Esophagus muscularis mucosa (tissue), 4 donors: ENCODE measurements at regions not wholly inside any gene's neighbourhood (a gene's known extent, or its start where the extent isn't known, plus 50 kb on each side); places are given as distances from the start of the nearest gene placed in this dataset.

Experiments
- DNase-seq: peaks from one replicate; pipeline ENCODE4 v3.0.0-alpha.2; 2017; ENCODE audit errors: extremely low spot score
- H3K27ac ChIP-seq, 4 donors: fragments of 200-600 bp; sonication (generic); replicated peaks in 1 of 4; 1 replicate in 3 of 4; 2 replicates in 1 of 4; pipeline ENCODE4 v1.5.1; 2016 to 2019; ENCODE audit warnings: mild to moderate bottlenecking in 1 of 4
- H3K27me3 ChIP-seq, 4 donors: fragments of 200-600 bp; sonication (generic); one replicate each; pipeline versions ENCODE4 v1.5.1 to v1.6.0; 2016 to 2019
- H3K36me3 ChIP-seq, 4 donors: fragments of 200-600 bp; sonication (generic); one replicate each; pipeline ENCODE4 v1.5.1; 2016 to 2019
- H3K4me1 ChIP-seq, 4 donors: fragments of 200-600 bp; sonication (generic); one replicate each; pipeline ENCODE4 v1.5.1; 2016 to 2019
- H3K4me3 ChIP-seq, 4 donors: fragments of 200-600 bp; sonication (generic); 1 replicate in 2 of 4; 2 replicates in 2 of 4; pipeline ENCODE4 v1.5.1; 2016 to 2019; ENCODE audit warnings: mild to moderate bottlenecking in 4 of 4, moderate library complexity in 1 of 4
- H3K9me3 ChIP-seq, 4 donors: fragments of 200-600 bp; sonication (generic); 1 replicate in 3 of 4; 2 replicates in 1 of 4; pipeline ENCODE4 v1.5.1; 2016 to 2019
- EP300 ChIP-seq: sonication (generic); formaldehyde crosslinking; IDR thresholded peaks from one replicate; pipeline ENCODE4 v1.6.1; 2017; ENCODE audit warnings: antibody characterized with exemption
- POLR2A ChIP-seq: fragments of 450-650 bp; IDR thresholded peaks from one replicate; pipeline ENCODE4 v1.6.1; 2017; ENCODE audit warnings: antibody characterized with exemption, moderate library complexity, mild to moderate bottlenecking, low read depth
- POLR2AphosphoS5 ChIP-seq, 2 donors: sonication (generic); formaldehyde crosslinking; IDR thresholded peaks; one replicate each; pipeline ENCODE4 v1.6.1; 2017; ENCODE audit warnings: antibody characterized with exemption in 2 of 2
- WGBS: methylation state at CpG from one replicate; pipeline ENCODE4 v1.1.5; 2018; 5-methylcytosine and 5-hydroxymethylcytosine counted together
- intact Hi-C: fragments of 100-400 bp; cut with DNase I; formaldehyde crosslinking; loops from one replicate; pipeline ENCODE4 v1.15.1; 2023
- TF ChIP-seq, protein P1 (sequence below), 3 experiments: fragments of 200-600 bp in 2 of 3; fragments of 450-650 bp in 1 of 3; sonication (generic) in 2 of 3; IDR thresholded peaks; one replicate each; pipeline ENCODE4 v1.5.1; 2017 to 2019; ENCODE audit warnings: antibody characterized with exemption in 3 of 3, mild to moderate bottlenecking in 2 of 3, moderate library complexity in 1 of 3

DNA sequence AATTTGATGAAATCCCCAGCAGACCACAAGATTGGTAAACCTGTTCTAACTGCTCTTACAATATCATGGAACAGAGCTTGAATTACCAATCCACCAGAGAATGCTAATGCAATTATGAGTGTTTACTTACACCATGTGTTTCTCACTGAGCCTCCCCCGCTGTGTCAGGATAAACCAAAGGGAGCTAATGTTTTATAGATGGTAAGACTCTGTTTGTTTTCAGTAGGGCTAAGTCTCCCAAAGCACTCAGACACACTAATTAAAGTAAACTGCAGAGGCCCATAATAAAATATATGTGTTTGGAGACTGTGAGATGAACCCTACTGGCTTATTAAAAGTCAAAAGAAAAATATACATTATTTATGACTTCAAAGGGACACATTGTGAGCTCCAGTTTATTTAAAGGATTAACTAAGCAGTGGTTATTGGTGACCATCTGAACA is 261.7 kb upstream of the FAM241A start:
- intact Hi-C loops = no loop called here
- DNase-seq = no peak

DNA sequence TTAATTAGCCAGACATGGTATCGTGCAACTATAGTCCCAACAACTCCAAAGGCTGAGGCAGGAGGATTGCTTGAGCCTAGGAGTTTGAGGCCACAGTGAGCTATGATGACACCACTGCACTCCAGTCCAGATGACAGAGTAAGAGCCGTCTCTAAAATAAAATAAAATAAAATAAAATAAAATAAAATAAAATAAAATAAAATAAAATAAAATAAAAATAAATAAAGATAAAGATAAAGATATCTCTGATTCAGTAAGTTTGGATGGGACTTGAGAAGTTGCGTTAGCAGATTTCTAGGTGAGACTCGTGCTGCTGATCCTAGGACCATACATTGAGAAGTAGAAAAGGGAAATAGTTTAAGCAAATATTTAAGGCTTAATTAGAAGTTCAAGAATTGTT is 254.8 kb upstream of the FAM241A start:
- no peaks in the 10 kb centered on the region for H3K36me3 ChIP-seq

More for the DNA sequence above, 261.7 kb upstream of the FAM241A start:
- Histone ChIP-seq H3K27me3 (no peaks in the 10 kb centered on the region), H3K9me3 (no peaks in the 10 kb centered on the region), H3K4me1 (no peaks in the 10 kb centered on the region), H3K4me3 (no peak overlapping the region), H3K36me3 (no peaks in the 10 kb centered on the region), H3K27ac (no peak overlapping the region)
- WGBS = 46% methylated on average over 1 of the region's 1 CpG
- TF ChIP-seq EP300 (no peak), POLR2AphosphoS5 (IDR thresholded peaks at IDR 0.05) (no peak), POLR2A (no peak)
- TF ChIP-seq, protein P1, sequence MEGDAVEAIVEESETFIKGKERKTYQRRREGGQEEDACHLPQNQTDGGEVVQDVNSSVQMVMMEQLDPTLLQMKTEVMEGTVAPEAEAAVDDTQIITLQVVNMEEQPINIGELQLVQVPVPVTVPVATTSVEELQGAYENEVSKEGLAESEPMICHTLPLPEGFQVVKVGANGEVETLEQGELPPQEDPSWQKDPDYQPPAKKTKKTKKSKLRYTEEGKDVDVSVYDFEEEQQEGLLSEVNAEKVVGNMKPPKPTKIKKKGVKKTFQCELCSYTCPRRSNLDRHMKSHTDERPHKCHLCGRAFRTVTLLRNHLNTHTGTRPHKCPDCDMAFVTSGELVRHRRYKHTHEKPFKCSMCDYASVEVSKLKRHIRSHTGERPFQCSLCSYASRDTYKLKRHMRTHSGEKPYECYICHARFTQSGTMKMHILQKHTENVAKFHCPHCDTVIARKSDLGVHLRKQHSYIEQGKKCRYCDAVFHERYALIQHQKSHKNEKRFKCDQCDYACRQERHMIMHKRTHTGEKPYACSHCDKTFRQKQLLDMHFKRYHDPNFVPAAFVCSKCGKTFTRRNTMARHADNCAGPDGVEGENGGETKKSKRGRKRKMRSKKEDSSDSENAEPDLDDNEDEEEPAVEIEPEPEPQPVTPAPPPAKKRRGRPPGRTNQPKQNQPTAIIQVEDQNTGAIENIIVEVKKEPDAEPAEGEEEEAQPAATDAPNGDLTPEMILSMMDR (IDR thresholded peaks at IDR 0.05) = no peak

DNA sequence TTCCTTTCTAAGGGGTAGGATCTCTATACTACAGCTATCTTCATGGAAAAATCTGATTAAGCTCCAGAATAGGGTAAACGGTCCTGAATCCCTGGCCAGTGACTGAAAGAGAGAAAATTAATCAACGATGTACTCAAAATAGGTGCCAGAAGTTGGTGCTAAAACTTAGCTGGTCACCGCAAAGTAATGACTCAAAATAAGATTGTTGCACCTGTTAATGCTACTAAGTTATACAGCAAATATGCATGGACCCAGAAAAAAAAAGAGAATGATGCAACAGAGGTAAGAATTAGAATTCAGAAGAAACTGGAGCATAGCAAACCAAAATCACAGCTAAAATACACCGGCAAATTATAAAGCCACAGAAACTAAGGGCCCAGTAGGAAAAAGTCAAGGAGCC is 239.7 kb upstream of the FAM241A start:
- intact Hi-C loops = no loop called here
- no peak for DNase-seq
- H3K4me1 ChIP-seq = no peaks in the 10 kb centered on the region
- WGBS = 90% methylated on average over 4 of the region's 4 CpGs
- no peak overlapping the region for H3K27ac ChIP-seq
- TF ChIP-seq EP300 (no peak), POLR2A (no peak), POLR2AphosphoS5 (IDR thresholded peaks at IDR 0.05) (no peak)
- TF ChIP-seq, protein P1 (IDR thresholded peaks at IDR 0.05) = no peak
- H3K4me3 ChIP-seq = no peak overlapping the region
- H3K36me3 ChIP-seq = no peaks in the 10 kb centered on the region
- no peaks in the 10 kb centered on the region for H3K9me3 ChIP-seq
- no peaks in the 10 kb centered on the region for H3K27me3 ChIP-seq

More for the DNA sequence above, 254.8 kb upstream of the FAM241A start:
- Histone ChIP-seq H3K4me3 (no peak overlapping the region), H3K27ac (no peak overlapping the region), H3K4me1 (no peaks in the 10 kb centered on the region), H3K27me3 (no peaks in the 10 kb centered on the region), H3K9me3 (no peaks in the 10 kb centered on the region)
- 91% methylated on average over 4 of the region's 4 CpGs for WGBS
- TF ChIP-seq, protein P1 (IDR thresholded peaks at IDR 0.05) = no peak
- TF ChIP-seq POLR2A (no peak), POLR2AphosphoS5 (IDR thresholded peaks at IDR 0.05) (no peak), EP300 (no peak)
- no peak for DNase-seq
- intact Hi-C loops = no loop called here

DNA sequence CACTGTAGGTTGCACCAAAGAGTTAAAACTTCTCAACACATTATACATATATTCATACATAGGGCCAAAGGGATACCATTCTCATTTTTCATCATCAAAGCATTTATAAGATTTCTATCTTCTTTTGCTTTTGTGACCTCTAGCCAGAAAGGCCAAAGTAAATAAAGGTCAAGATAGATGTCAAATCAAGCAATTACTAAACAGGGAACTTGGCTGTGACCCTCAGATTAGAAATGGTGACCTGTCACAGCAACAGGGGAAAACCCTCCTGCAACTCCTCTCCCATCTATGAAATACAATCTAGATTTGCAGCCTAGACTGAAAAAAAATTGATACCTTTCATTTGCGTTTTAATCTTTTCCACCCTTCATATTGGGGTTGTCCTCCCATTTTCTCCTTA is 225.6 kb upstream of the FAM241A start:
- Histone ChIP-seq H3K27me3 (no peaks in the 10 kb centered on the region), H3K9me3 (no peaks in the 10 kb centered on the region), H3K4me1 (no peaks in the 10 kb centered on the region), H3K36me3 (no peaks in the 10 kb centered on the region), H3K27ac (no peak overlapping the region), H3K4me3 (no peak overlapping the region)
- TF ChIP-seq EP300 (no peak), POLR2AphosphoS5 (IDR thresholded peaks at IDR 0.05) (no peak), POLR2A (no peak)
- TF ChIP-seq, protein P1 (IDR thresholded peaks at IDR 0.05) = no peak
- WGBS = 81% methylated on average over 1 of the region's 1 CpG
- intact Hi-C loops = no loop called here
- DNase-seq = no peak

DNA sequence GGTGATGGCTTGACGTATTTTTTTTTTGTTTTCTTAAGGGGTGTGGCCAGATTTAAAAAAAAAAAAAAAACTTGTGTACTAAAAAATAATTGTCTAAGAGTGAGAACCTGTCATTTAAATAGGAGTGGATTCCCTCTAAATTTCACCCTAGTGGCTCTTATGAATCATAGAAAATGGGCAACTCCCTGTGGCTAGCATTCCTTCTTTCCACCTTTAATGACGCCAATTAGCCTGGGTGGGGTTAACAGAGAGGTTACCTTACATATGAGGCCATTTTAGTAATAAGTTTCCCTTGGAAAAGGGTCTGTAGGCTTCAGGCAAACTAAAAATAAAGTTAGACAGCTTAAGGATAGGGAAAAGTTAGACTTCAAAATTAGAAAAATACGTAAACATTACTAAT is 223.5 kb upstream of the FAM241A start:
- no peak for TF ChIP-seq POLR2AphosphoS5 (IDR thresholded peaks at IDR 0.05)
- TF ChIP-seq, protein P1 (IDR thresholded peaks at IDR 0.05) = no peak
- TF ChIP-seq POLR2A = no peak
- no peak for TF ChIP-seq EP300
- intact Hi-C loops = no loop called here

More for the DNA sequence above, 223.5 kb upstream of the FAM241A start:
- no peaks in the 10 kb centered on the region for H3K27me3 ChIP-seq
- no peaks in the 10 kb centered on the region for H3K4me1 ChIP-seq
- no peaks in the 10 kb centered on the region for H3K9me3 ChIP-seq
- no peak for DNase-seq
- no peak overlapping the region for H3K4me3 ChIP-seq
- H3K27ac ChIP-seq = no peak overlapping the region
- 65% methylated on average over 3 of the region's 3 CpGs for WGBS
- no peaks in the 10 kb centered on the region for H3K36me3 ChIP-seq
